ENCODE measurements at regions not wholly inside any gene's neighbourhood (a gene's known extent, or its start where the extent isn't known, plus 50 kb on each side); places are given as distances from the start of the nearest gene placed in this dataset.

DNA sequence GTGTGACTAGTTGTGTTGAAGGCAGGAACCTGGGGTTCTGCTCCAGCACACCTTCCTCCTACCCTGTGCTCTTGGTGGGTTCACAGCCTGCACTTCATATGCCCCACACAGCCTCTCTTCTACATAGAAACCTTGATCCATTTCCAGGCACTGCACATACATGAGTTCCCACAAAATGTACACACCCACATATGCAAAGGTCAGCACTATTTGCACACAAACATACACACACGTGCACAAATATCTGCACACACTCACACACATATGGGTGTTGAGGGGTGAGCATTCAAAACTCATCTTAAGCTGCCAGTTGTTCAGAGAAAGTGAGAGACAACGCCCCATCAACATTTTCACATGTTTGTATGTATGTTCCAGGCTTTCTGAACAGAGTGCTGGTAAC, 201.0 kb downstream of the BARX2 start:
- ATAC-seq = no peak
- no peak for TF ChIP-seq SNAI2 (CRISPR knock-in tag; IDR thresholded peaks at IDR 0.05)
- no peak for TF ChIP-seq ZNF8 (CRISPR knock-in tag; IDR thresholded peaks at IDR 0.05)
- no peak for TF ChIP-seq OSR1 (CRISPR knock-in tag; IDR thresholded peaks at IDR 0.05)
- TF ChIP-seq, protein P1, sequence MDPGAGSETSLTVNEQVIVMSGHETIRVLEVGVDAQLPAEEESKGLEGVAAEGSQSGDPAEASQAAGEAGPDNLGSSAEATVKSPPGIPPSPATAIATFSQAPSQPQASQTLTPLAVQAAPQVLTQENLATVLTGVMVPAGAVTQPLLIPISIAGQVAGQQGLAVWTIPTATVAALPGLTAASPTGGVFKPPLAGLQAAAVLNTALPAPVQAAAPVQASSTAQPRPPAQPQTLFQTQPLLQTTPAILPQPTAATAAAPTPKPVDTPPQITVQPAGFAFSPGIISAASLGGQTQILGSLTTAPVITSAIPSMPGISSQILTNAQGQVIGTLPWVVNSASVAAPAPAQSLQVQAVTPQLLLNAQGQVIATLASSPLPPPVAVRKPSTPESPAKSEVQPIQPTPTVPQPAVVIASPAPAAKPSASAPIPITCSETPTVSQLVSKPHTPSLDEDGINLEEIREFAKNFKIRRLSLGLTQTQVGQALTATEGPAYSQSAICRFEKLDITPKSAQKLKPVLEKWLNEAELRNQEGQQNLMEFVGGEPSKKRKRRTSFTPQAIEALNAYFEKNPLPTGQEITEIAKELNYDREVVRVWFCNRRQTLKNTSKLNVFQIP (CRISPR knock-in tag; IDR thresholded peaks at IDR 0.05; ENCODE audit: borderline replicate concordance, low read depth) = no peak
- no peak for TF ChIP-seq ZFP3 (CRISPR knock-in tag; IDR thresholded peaks at IDR 0.05)
- TF ChIP-seq, protein P2, sequence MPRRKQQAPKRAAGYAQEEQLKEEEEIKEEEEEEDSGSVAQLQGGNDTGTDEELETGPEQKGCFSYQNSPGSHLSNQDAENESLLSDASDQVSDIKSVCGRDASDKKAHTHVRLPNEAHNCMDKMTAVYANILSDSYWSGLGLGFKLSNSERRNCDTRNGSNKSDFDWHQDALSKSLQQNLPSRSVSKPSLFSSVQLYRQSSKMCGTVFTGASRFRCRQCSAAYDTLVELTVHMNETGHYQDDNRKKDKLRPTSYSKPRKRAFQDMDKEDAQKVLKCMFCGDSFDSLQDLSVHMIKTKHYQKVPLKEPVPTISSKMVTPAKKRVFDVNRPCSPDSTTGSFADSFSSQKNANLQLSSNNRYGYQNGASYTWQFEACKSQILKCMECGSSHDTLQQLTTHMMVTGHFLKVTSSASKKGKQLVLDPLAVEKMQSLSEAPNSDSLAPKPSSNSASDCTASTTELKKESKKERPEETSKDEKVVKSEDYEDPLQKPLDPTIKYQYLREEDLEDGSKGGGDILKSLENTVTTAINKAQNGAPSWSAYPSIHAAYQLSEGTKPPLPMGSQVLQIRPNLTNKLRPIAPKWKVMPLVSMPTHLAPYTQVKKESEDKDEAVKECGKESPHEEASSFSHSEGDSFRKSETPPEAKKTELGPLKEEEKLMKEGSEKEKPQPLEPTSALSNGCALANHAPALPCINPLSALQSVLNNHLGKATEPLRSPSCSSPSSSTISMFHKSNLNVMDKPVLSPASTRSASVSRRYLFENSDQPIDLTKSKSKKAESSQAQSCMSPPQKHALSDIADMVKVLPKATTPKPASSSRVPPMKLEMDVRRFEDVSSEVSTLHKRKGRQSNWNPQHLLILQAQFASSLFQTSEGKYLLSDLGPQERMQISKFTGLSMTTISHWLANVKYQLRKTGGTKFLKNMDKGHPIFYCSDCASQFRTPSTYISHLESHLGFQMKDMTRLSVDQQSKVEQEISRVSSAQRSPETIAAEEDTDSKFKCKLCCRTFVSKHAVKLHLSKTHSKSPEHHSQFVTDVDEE (CRISPR knock-in tag; IDR thresholded peaks at IDR 0.05) = no peak
- no peak for TF ChIP-seq RARB (CRISPR knock-in tag; IDR thresholded peaks at IDR 0.05)
- TF ChIP-seq ZNF565 (CRISPR knock-in tag; conservative IDR thresholded peaks at IDR 0.05; ENCODE audit: low read depth) = no peak
- no peak for TF ChIP-seq CSDC2 (CRISPR knock-in tag; IDR thresholded peaks at IDR 0.05)
- no peak for TF ChIP-seq ZNF70 (CRISPR knock-in tag; IDR thresholded peaks at IDR 0.05)

DNA sequence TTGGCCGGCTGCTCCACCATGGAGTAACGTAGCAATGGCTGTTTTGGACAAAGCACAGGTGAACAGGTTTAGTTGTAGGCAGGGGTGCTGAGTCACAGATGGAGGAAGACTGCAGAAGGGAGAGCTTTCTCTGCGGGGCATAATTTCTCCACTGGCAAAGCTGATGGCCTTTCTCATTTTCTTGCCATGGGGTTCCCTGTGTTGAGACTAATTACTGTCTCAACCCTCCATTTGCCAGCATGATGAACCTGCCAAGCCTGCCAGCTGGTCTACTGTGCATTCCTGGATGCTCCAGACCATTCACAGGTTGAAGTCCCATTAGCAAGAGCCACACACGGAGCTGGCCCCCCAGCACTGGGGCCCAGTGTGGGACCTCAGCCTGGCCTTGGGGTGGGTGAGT, 202.4 kb downstream of the BARX2 start:
- no peak for ATAC-seq
- TF ChIP-seq RARB (CRISPR knock-in tag; IDR thresholded peaks at IDR 0.05) (no peak), ZNF565 (CRISPR knock-in tag; conservative IDR thresholded peaks at IDR 0.05; ENCODE audit: low read depth) (no peak), PPARA (CRISPR knock-in tag; IDR thresholded peaks at IDR 0.05; ENCODE audit: borderline replicate concordance) (no peak), GLIS3 (CRISPR knock-in tag; IDR thresholded peaks at IDR 0.05) (no peak), ZFP3 (CRISPR knock-in tag; IDR thresholded peaks at IDR 0.05) (no peak), ARNTL (CRISPR knock-in tag; IDR thresholded peaks at IDR 0.05; ENCODE audit: borderline replicate concordance, low read depth) (no peak), ZC3H10 (CRISPR knock-in tag; IDR thresholded peaks at IDR 0.05) (no peak), BACH2 (CRISPR knock-in tag; IDR thresholded peaks at IDR 0.05; ENCODE audit: borderline replicate concordance) (no peak), ZNF8 (CRISPR knock-in tag; IDR thresholded peaks at IDR 0.05) (no peak), OSR1 (CRISPR knock-in tag; IDR thresholded peaks at IDR 0.05) (no peak), ISL1 (CRISPR knock-in tag; IDR thresholded peaks at IDR 0.05) (no peak), ZFP30 (CRISPR knock-in tag; IDR thresholded peaks at IDR 0.05) (no peak), TOX (CRISPR knock-in tag; IDR thresholded peaks at IDR 0.05; ENCODE audit: borderline replicate concordance) (no peak), TCF4 (CRISPR knock-in tag; IDR thresholded peaks at IDR 0.05; ENCODE audit: borderline replicate concordance) (no peak)
- TF ChIP-seq, protein P1 (CRISPR knock-in tag; IDR thresholded peaks at IDR 0.05; ENCODE audit: borderline replicate concordance, low read depth) = no peak
- TF ChIP-seq, protein P3, sequence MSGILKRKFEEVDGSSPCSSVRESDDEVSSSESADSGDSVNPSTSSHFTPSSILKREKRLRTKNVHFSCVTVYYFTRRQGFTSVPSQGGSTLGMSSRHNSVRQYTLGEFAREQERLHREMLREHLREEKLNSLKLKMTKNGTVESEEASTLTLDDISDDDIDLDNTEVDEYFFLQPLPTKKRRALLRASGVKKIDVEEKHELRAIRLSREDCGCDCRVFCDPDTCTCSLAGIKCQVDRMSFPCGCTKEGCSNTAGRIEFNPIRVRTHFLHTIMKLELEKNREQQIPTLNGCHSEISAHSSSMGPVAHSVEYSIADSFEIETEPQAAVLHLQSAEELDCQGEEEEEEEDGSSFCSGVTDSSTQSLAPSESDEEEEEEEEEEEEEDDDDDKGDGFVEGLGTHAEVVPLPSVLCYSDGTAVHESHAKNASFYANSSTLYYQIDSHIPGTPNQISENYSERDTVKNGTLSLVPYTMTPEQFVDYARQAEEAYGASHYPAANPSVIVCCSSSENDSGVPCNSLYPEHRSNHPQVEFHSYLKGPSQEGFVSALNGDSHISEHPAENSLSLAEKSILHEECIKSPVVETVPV (CRISPR knock-in tag; IDR thresholded peaks at IDR 0.05) = no peak
- TF ChIP-seq, protein P4, sequence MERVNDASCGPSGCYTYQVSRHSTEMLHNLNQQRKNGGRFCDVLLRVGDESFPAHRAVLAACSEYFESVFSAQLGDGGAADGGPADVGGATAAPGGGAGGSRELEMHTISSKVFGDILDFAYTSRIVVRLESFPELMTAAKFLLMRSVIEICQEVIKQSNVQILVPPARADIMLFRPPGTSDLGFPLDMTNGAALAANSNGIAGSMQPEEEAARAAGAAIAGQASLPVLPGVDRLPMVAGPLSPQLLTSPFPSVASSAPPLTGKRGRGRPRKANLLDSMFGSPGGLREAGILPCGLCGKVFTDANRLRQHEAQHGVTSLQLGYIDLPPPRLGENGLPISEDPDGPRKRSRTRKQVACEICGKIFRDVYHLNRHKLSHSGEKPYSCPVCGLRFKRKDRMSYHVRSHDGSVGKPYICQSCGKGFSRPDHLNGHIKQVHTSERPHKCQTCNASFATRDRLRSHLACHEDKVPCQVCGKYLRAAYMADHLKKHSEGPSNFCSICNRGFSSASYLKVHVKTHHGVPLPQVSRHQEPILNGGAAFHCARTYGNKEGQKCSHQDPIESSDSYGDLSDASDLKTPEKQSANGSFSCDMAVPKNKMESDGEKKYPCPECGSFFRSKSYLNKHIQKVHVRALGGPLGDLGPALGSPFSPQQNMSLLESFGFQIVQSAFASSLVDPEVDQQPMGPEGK (CRISPR knock-in tag; IDR thresholded peaks at IDR 0.05; ENCODE audit: borderline replicate concordance) = no peak
- TF ChIP-seq, protein P5, sequence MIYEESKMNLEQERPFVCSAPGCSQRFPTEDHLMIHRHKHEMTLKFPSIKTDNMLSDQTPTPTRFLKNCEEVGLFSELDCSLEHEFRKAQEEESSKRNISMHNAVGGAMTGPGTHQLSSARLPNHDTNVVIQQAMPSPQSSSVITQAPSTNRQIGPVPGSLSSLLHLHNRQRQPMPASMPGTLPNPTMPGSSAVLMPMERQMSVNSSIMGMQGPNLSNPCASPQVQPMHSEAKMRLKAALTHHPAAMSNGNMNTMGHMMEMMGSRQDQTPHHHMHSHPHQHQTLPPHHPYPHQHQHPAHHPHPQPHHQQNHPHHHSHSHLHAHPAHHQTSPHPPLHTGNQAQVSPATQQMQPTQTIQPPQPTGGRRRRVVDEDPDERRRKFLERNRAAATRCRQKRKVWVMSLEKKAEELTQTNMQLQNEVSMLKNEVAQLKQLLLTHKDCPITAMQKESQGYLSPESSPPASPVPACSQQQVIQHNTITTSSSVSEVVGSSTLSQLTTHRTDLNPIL (CRISPR knock-in tag; IDR thresholded peaks at IDR 0.05; ENCODE audit: low read depth) = no peak
- TF ChIP-seq, protein P2 (CRISPR knock-in tag; IDR thresholded peaks at IDR 0.05) = no peak
